Astrocyte of the hippocampus (primary cell): ENCODE measurements at regions not wholly inside any gene's neighbourhood (a gene's known extent, or its start where the extent isn't known, plus 50 kb on each side); places are given as distances from the start of the nearest gene placed in this dataset.
"Not testable (repeated sequence)": the region's sequence is repeated elsewhere in the genome, so short reads cannot be mapped to it uniquely, and the experiment has no call there.

Experiments used
- DNase-seq: peaks from one replicate; pipeline ENCODE4 v3.0.0; 2011; ENCODE audit warnings: low read depth, low spot score

- DNase-seq: peak; percentile 46
Measured at GRCh38 chr4:133594390-133595207, 445.5 kb downstream of the PCDH10 start.

- DNase-seq: no peak
Measured at GRCh38 chr4:133593764-133594163, 444.7 kb downstream of the PCDH10 start.

- DNase-seq: no peak
Measured at GRCh38 chr4:133592591-133592990, 443.5 kb downstream of the PCDH10 start.

GRCh38 chr4:133592106-133592505 lies 443.0 kb downstream of the PCDH10 start:
- DNase-seq: no peak

- peak; percentile 82 for DNase-seq
Measured at GRCh38 chr4:133588306-133588705, 439.2 kb downstream of the PCDH10 start.

- no peak for DNase-seq
Measured at GRCh38 chr4:133585323-133585722, 436.2 kb downstream of the PCDH10 start.

- DNase-seq: no peak
Measured at GRCh38 chr4:133584714-133585113, 435.6 kb downstream of the PCDH10 start.

GRCh38 chr4:133581996-133582619 lies 433.0 kb downstream of the PCDH10 start:
- peak; percentile 86 for DNase-seq

GRCh38 chr4:133574248-133574647 lies 425.2 kb downstream of the PCDH10 start:
- DNase-seq: no peak

GRCh38 chr4:133565379-133565778 lies 416.3 kb downstream of the PCDH10 start:
- DNase-seq: peak; percentile 72

GRCh38 chr4:133559987-133560386 lies 410.9 kb downstream of the PCDH10 start:
- no peak for DNase-seq

- no peak for DNase-seq
Measured at GRCh38 chr4:133555671-133556070, 406.6 kb downstream of the PCDH10 start.

- DNase-seq: no peak
Measured at GRCh38 chr4:133550436-133550835, 401.3 kb downstream of the PCDH10 start.

GRCh38 chr4:133544097-133544496 lies 395.0 kb downstream of the PCDH10 start:
- DNase-seq: no peak

- DNase-seq: no peak
Measured at GRCh38 chr4:133537780-133538281, 388.7 kb downstream of the PCDH10 start.

- DNase-seq: not testable (repeated sequence)
Measured at GRCh38 chr4:133534224-133534623, 385.1 kb downstream of the PCDH10 start.

GRCh38 chr4:133524369-133524768 lies 375.3 kb downstream of the PCDH10 start:
- DNase-seq: no peak

GRCh38 chr4:133513901-133514300 lies 364.8 kb downstream of the PCDH10 start:
- DNase-seq: peak; percentile 8

- no peak for DNase-seq
Measured at GRCh38 chr4:133498149-133498548, 349.1 kb downstream of the PCDH10 start.

GRCh38 chr4:133493776-133494175 lies 344.7 kb downstream of the PCDH10 start:
- no peak for DNase-seq

- DNase-seq: no peak
Measured at GRCh38 chr4:133493241-133493640, 344.1 kb downstream of the PCDH10 start.

- peak; percentile 65 for DNase-seq
Measured at GRCh38 chr4:133484287-133484686, 335.2 kb downstream of the PCDH10 start.
